ENCODE measurements at regions not wholly inside any gene's neighbourhood (a gene's known extent, or its start where the extent isn't known, plus 50 kb on each side); places are given as distances from the start of the nearest gene placed in this dataset.

- TF ChIP-seq CTCF (conservative IDR thresholded peaks at IDR 0.05; ENCODE audit: low read depth, low read length), result no peak
- TF ChIP-seq EZH2 (IDR thresholded peaks at IDR 0.05; ENCODE audit: borderline replicate concordance, low read depth, low read length, poor library complexity, severe bottlenecking), result no peak
- Histone ChIP-seq H3K4me1 (ENCODE audit: insufficient read depth, low read length, poor library complexity, severe bottlenecking) (no peaks in the 10 kb centered on the region), H3K36me3 (ENCODE audit: insufficient read depth, low read length, poor library complexity, severe bottlenecking) (no peaks in the 10 kb centered on the region), H3K4me3 (ENCODE audit: low read depth, low read length, poor library complexity, severe bottlenecking) (no peak overlapping the region), H3K9me3 (ENCODE audit: low read depth, low read length, poor library complexity, severe bottlenecking) (no peaks in the 10 kb centered on the region), H3K27ac (ENCODE audit: low read depth, low read length, poor library complexity, severe bottlenecking) (no peak overlapping the region), H3K27me3 (replicated peaks; ENCODE audit: insufficient read depth, low read depth, low read length, poor library complexity) (peaks cover 36% of the 10 kb centered on the region)
- DNase-seq (ENCODE audit: low spot score), result no peak
- POLR2A ChIA-PET (ENCODE audit: low non-redundant PET), result no interaction called here
- CTCF ChIA-PET, result no interaction called here
- no TSS peak for BruUV-seq (replicated peaks)
- intact Hi-C loops (cut with micrococcal nuclease; ENCODE audit: unreplicated experiment), result loop anchor here (10.0 kb wide), 1 partner anchor 728 kb away; no protein-coding TSS in a partner anchor
Measured at GRCh38 chr1:36707221-36707620, 224.5 kb upstream of the CSF3R start.

GRCh38 chr1:36706416-36706815 is 223.7 kb upstream of the CSF3R start:
- intact Hi-C loops (cut with micrococcal nuclease; ENCODE audit: unreplicated experiment), result loop anchor here (10.0 kb wide), 1 partner anchor 728 kb away; no protein-coding TSS in a partner anchor
- Histone ChIP-seq H3K36me3 (ENCODE audit: insufficient read depth, low read length, poor library complexity, severe bottlenecking) (no peaks in the 10 kb centered on the region), H3K4me3 (ENCODE audit: low read depth, low read length, poor library complexity, severe bottlenecking) (no peak overlapping the region), H3K9me3 (ENCODE audit: low read depth, low read length, poor library complexity, severe bottlenecking) (no peaks in the 10 kb centered on the region), H3K4me1 (ENCODE audit: insufficient read depth, low read length, poor library complexity, severe bottlenecking) (no peaks in the 10 kb centered on the region), H3K27ac (ENCODE audit: low read depth, low read length, poor library complexity, severe bottlenecking) (no peak overlapping the region), H3K27me3 (replicated peaks; ENCODE audit: insufficient read depth, low read depth, low read length, poor library complexity) (peaks cover 28% of the 10 kb centered on the region)
- no peak for TF ChIP-seq EZH2 (IDR thresholded peaks at IDR 0.05; ENCODE audit: borderline replicate concordance, low read depth, low read length, poor library complexity, severe bottlenecking)
- TF ChIP-seq CTCF (conservative IDR thresholded peaks at IDR 0.05; ENCODE audit: low read depth, low read length), result no peak
- ChIA-PET CTCF (no interaction called here), POLR2A (ENCODE audit: low non-redundant PET) (no interaction called here)
- DNase-seq (ENCODE audit: low spot score), result no peak
- no TSS peak for BruUV-seq (replicated peaks)

- ChIA-PET POLR2A (ENCODE audit: low non-redundant PET) (no interaction called here), CTCF (interaction anchor here (0.7 kb wide), 1 partner anchor 189 kb away, joined by 3 read pairs; no protein-coding TSS in a partner anchor)
- Histone ChIP-seq H3K36me3 (ENCODE audit: insufficient read depth, low read length, poor library complexity, severe bottlenecking) (no peaks in the 10 kb centered on the region), H3K4me1 (ENCODE audit: insufficient read depth, low read length, poor library complexity, severe bottlenecking) (no peaks in the 10 kb centered on the region), H3K27me3 (replicated peaks; ENCODE audit: insufficient read depth, low read depth, low read length, poor library complexity) (peaks cover 20% of the 10 kb centered on the region), H3K27ac (ENCODE audit: low read depth, low read length, poor library complexity, severe bottlenecking) (no peak overlapping the region), H3K9me3 (ENCODE audit: low read depth, low read length, poor library complexity, severe bottlenecking) (no peaks in the 10 kb centered on the region), H3K4me3 (ENCODE audit: low read depth, low read length, poor library complexity, severe bottlenecking) (no peak overlapping the region)
- no TSS peak for BruUV-seq (replicated peaks)
- DNase-seq (ENCODE audit: low spot score), result no peak
- intact Hi-C loops (cut with micrococcal nuclease; ENCODE audit: unreplicated experiment), result loop anchor here (10.0 kb wide), 1 partner anchor 729 kb away; no protein-coding TSS in a partner anchor
- TF ChIP-seq EZH2 (IDR thresholded peaks at IDR 0.05; ENCODE audit: borderline replicate concordance, low read depth, low read length, poor library complexity, severe bottlenecking) (no peak), CTCF (conservative IDR thresholded peaks at IDR 0.05; ENCODE audit: low read depth, low read length) (no peak)
Measured at GRCh38 chr1:36705629-36706028, 222.9 kb upstream of the CSF3R start.

Measured in A673 (cell line).